IPS DF 19.7 (cell line): ENCODE measurements at regions not wholly inside any gene's neighbourhood (a gene's known extent, or its start where the extent isn't known, plus 50 kb on each side); places are given as distances from the start of the nearest gene placed in this dataset.

Experiments
- DNase-seq: peaks from one replicate; pipeline ENCODE4 v3.0.0-alpha.2; 2013; ENCODE audit warnings: low read depth, low spot score

DNA sequence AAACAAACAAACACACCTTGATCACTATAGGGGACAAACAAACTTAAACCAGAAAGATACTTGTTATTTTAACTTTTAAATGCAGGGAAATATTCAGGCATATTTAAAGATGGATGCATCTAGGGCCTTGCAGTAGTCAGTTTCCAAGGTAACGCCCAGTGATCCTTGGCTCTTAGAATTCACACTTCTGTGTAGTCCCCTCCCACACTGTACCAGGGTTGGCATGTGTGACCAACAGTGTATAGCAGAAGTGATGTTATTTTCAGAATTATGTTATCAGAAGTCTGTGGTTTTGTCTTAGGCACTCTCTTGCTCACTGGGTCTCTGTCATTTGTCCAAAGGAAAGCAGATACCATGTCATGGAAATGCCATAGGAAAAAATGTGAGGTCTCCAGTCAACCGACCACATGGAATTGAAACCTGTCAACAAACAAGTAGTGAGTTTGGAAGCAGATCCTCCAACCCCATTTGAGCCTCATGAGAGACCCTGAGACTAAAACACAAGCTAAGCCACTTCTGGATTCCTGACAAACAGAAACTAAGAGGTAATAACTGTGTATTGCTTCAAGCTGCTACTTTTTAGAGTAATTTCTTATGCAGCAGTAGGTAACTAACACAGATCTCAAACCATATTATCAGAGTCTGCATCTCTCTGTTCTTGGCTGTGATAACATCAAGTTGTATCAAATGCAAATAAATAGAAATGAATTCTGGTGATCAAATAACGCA lies 670.3 kb downstream of the KCTD8 start:
- no peak for DNase-seq

DNA sequence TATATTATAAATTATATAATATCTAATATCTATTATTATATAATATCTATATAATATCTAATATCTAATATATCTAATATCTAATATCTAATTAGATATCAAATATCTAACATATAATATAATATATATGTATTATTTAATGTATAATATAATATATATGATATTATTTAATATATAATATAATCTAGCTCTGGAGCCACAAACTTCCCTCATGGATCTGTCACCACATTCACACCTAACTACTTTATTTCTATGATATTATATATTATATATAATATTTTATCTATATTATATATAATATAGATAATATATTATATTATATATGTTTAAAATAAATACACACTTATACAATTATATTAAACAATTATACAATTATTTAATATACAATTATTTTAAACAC lies 667.5 kb downstream of the KCTD8 start:
- no peak for DNase-seq

DNA sequence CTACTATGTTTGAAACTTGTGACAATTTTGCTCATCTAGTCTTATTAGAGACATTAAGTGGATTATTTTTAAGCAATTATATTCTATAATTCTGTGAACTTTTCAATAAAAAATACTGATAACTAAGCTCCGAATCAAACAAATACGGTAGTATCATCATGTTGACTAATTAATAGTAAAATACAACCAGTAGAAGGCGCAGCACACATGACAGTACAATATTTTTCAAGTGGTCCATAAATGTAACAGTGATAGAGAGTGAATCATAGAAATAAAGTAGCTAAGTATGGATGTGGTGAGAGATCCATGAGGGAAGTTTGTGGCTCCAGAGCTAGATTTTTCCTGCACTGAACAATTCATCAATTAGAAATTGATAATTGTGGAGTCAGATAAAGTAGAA lies 666.2 kb downstream of the KCTD8 start:
- DNase-seq: no peak

DNA sequence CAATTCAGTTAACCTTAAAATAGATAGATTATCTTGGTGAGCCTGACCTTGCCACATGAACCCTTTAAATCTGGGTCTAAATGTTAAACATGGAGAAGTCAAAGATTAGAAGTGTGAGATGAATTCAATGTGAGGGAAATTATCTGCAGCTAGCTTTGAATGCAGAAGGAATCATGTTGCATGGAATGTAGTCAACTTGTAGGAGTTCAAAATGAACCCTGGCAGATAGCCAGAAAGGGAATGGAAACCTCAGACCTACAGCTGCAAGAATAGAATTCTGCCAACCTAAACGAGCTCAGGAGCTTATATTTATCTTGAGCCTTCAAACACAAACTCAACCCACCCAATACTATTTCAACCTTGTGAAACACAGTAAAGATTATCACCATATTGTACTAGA lies 632.5 kb downstream of the KCTD8 start:
- no peak for DNase-seq

DNA sequence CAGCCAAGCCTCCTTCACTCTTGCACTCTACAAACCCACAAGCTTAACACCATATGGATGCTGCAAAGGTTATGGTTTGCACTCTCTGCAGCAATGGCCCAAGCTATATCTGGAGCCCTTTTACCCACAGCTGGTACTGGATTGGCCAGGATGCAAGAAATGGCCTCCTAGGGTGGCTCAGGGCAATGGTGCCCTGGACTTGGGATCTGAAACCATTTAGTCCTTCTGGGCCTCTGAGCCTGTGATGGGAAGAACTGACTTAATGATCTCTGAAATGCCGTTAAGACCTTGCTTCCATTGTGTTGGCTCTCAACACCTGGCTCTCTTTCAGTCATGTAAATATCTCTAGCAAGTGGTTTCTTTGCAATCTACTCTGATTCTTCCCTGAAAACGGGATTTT lies 626.0 kb downstream of the KCTD8 start:
- no peak for DNase-seq

DNA sequence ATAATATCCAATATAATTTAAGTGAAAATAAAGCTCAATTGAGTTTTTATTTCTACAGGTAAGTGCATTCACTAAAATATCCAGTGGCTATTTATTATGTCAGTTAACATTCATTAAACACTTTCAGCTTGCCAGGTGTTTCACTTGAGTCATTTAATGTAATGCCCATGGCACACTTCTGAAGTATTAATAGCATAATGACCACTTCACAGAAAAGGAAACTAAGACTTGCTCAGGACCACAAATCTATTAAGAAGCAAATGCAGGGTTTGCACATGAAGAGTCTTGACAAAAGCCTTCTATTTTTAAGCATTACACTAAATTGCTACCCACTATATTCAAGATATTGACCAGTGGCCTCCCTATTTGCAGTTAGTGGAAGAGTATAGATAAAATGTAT lies 612.7 kb downstream of the KCTD8 start:
- no peak for DNase-seq

DNA sequence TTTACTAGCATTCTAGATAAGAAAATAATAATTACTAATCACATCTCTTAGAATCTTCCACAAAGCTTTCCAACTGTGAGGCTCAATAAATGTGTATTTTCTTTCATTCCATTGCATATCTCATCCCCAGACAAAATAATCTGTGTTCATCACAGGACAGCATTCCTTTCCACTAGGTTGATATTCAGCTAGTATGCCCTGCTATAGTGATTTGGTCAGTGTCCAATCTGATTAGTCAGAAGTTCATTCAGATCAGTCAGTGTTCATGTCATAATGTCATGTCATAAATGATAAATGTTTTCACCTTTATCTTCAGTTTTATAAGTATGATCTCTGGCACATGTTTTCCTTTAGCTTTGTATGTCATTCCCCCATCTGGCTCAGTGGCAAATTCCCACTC lies 611.4 kb downstream of the KCTD8 start:
- DNase-seq: no peak

DNA sequence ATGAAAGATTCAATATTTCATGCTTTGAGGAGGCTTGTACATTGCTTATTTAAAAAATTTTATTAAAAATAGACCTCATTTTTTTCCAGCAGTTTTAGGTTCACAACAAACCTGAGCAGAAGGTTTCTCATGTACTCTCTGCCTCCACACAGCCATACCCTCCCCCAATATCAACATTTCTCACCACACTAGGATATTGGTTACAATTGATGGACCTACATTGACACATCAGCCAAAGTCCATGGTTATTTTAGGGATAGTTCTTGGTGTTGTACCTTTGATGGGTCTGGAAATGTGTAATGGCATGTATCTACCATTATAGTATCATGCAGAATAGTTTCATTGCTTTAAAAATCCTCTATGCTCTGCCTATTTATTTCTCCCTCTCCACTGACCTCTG lies 611.0 kb downstream of the KCTD8 start:
- no peak for DNase-seq

DNA sequence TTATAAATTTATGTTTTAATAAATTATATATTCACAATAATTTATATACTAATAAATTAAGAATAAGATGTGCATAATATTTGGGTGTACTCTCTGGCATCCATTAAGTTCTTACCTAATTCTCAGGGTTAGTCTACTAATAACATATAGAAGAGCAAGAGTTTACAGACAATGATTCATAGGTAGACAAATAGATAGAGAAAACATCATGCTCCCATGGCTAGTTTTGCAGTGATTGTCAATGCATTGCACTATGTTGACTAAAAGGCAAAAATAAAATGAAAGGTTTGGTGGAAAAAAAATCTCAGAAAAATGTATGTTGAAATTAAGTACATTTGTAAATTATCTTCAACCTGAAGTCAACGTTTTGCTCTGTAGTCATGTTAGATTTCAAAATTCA lies 606.0 kb downstream of the KCTD8 start:
- DNase-seq: no peak

DNA sequence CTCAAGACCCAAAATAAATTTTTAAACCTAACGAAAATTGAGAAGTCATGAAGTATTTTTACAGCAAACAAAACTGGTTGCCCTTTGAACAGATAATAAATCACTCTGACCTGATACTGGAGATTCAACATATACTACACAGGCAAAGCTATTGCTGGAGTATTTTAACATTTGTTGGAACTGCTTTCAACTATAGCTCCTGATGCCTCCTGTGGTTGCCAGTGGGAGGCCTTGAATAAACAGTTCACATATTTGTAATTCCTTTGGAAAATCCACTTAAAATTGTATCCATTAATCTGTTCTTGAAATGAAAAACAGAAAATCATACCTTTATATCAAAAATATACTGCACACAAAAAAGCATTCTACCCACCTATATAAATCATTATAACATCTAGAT lies 605.1 kb downstream of the KCTD8 start:
- no peak for DNase-seq

DNA sequence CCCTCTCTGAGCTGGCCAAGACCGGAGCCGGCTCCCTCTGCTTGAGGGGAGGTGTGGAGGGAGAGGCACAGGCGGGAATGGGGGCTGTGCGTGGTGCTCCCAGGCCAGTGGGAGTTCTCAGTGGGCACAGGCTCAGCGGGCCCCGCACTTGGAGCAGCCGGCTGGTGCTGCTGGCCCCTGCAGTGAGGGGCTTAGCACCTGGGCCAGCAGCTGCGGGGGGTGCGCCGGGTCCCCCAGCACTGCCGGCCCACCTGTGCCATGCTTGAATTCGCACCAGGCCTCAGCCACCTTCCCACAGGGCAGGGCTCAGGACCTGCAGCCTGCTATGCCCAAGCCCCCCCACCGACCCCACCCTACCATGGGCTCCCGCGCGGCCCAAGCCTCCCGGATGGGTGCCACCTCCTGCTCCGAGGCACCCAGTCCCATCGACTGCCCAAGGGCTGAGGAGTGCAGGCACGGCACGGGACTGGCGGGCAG lies 602.5 kb downstream of the KCTD8 start:
- DNase-seq: no peak

DNA sequence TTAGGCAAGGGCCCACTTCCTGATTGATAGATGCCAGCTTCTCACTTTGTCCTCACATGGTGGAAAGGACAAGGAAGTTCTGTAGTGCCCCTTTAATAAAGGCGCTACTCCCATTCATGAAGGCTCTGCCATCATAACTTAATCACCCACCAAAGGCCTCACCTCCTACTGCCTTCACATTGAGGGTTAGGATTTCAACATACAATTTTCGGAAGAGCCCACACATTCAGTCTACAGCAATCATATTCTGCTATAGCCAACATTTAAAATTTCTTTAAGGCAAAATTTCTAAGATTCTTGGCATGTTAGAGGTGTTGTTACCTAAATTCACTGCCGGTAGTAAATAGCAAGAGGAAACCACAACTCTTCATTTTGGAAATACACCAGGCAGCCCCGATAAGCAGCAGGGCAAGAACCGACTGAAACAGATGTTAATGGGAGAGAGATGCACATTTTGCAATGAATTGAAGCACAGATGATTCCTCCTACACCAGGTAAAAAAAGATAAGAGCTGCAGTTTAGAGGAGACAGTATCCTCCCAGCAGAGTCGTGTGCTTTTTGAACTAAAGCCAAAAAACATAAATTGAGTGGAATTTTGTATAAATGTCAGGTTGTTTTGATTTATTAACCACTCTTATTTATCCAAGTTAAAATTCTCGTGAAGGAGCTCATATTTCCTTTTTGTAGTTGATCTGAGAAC lies 594.9 kb downstream of the KCTD8 start:
- no peak for DNase-seq

DNA sequence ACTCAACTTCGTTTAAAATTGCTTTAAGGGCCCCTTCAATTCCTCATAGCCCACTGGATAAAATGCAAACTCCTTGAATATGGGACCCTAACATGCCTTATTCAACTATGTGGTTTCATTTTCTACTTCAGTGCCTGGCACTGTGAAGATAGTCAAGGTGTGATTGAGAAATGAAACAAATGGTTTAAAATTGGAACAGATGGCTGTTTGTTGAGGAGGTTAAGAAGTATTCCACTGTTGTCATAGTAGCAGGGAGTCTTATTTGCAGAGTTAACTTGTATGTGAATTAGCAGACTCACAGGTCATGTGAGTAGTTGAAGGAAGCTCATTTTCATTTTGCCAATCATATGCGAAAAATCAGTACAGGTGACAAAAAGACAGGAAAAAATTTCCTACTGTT lies 593.3 kb downstream of the KCTD8 start:
- DNase-seq: no peak

DNA sequence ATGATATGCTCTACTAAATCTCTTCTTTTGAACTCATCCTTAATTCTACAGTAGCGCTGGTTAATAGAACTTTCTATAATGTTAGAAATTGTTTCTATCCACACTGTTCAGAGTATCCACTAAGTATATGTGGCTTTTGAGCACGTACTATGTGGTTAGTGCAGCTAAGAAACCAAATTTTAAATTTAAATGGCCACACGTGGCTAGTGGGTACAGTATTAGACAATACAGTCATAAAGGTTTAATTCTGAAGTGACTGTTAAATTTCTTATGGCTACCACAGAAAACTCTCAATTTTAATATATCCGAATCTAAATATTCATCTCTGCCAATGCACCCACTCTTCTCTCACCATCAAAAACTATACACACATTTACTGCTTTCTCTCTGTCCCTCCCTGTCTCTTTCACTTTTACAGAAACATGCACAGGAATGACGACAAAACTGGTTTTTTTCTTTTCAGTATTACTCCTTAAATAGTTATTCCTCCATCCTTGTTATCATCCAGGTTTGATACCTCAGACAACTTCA lies 583.9 kb downstream of the KCTD8 start:
- no peak for DNase-seq

DNA sequence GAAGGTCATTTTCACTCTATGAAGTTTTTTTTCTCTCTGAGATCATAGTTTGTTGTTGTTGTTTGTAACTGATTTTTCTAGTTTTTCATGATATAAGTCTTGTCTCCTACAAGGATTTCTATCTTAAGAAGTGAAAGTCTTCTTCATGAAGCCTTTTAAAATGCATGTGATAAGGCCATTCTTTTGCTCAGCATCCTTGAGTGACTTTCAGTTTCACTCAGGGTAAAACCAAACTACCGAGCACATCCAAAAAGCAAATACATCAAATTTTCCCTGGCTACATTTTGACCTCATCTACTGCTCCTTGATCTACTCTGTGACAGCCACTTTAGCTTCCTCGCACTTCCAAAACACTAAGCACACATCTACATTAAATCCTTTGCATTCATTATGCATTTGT lies 580.7 kb downstream of the KCTD8 start:
- DNase-seq: no peak

DNA sequence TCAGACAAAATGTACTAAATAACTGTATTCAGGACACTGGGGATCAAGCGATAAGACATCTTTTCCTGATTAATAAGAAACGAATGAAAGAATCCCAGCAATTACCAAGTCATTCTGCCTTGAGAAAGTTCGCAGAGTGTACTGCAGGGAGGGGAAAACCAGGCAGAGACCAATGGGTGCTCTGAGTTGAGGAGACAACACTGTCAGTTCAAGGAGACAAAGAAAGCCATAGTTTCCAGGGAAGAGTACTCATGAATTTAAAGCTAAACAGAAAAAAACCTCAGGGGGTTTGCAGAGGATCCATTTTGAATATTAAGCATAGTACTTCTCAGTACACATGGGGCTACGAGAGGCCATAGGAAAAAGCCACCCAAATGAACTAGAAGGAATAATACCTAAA lies 573.0 kb downstream of the KCTD8 start:
- no peak for DNase-seq

DNA sequence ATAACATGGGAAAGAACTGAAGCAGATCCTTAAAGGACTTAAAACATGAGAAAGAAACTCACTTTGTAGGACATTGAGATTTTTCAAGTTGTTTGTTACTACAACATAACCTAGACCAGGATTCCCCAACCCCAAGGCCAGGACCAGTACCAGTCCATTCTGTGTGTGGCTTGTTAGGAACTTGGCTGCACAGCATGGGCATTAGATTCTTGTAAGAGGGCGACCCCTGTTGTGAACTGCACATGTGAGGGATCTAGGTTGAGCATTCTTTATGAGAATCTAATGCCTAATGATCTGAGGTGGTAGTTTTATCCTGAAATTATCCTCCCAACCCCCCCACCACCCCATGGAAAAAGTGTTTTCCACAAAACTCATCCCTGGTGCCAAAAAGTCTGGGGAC lies 566.1 kb downstream of the KCTD8 start:
- no peak for DNase-seq

DNA sequence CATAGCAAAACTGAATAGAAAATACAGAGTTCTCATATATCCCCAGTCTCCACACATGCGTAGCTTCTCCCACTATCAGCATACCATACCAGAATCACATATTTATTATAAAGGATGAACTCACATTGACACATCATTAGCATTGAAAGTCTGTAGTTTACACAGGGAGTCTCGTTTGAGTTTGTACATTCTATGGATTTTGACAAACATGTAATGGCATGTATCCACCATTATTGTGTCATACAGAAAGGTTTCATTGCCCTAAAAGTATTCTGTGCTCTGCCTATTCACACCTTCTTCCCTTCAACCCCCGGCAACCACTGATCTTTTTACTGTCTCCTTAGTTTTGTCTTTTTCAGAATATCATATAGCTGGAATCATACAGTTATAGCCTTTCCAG lies 562.4 kb downstream of the KCTD8 start:
- DNase-seq: no peak

DNA sequence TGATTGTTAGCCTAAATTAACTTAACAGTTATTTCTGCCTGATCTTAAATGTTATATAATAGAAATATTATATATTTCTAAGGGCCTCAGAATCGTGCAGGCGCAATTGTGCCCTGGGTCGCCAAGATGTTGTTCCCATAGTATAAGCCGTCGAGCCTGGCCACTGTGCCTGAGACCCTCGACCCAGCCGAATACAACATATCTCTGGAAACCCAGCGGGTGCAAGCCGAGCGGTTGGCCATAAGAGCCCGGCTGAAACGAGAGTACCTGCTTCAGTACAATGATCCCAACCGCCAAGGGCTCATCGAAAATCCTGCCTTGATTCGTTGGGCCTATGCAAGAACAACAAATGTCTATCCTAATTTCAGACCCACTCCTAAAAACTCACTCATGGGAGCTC lies 549.8 kb downstream of the KCTD8 start:
- DNase-seq: no peak

DNA sequence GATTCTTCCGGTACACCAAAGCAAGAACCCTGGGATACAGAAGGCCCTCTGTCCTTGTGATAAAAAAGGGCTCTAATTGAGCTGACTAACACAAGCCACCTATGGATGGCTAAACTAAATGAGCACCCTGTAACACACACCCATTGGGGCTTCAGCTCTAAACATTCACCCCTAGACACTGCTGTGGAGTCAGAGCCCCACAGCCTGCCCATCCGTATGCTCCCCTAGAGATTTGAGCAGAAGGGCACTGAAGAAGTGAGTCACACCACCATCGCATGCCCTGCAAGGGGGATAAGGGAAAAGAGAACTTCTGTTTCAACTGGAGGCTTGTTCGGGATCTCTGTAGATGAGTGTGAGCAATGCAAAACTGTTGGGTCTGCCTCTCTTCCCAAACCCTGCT lies 545.2 kb downstream of the KCTD8 start:
- no peak for DNase-seq

DNA sequence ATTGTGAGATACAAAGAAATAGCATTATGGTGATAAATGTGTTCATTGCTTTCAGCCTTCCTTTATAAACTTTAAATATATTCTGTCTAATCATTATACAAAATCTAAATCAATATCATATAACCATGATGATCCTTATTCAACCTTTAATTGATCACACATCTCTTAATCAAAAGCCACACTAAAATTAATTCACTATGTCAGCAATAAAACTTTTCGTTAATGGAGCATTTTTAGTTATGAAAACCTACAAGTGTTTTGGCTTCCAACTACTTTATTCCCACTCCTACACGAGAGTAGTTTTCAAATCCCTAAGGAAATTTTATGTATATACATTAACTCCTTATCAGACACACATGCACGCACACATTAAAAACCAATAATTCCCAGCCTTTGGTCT lies 530.2 kb downstream of the KCTD8 start:
- no peak for DNase-seq

DNA sequence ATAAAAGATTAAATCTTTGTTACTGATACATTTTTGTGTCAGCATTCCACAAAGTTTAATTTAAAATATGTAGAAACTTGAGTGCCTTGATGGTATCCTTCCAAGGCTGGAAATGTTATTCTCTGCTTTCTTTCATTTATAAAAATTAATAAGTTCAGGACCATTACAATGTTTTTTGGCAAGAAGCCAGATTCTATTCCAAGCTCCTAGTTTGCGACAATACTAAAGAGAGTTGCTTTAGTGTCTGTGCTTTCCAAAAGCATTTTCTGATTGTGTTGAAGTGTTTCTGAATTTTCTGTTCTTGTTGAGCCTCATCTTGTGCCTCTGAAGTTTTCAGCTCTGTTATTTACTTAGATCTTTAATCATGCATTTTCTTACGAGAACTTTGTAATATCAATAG lies 516.2 kb downstream of the KCTD8 start:
- DNase-seq: no peak

DNA sequence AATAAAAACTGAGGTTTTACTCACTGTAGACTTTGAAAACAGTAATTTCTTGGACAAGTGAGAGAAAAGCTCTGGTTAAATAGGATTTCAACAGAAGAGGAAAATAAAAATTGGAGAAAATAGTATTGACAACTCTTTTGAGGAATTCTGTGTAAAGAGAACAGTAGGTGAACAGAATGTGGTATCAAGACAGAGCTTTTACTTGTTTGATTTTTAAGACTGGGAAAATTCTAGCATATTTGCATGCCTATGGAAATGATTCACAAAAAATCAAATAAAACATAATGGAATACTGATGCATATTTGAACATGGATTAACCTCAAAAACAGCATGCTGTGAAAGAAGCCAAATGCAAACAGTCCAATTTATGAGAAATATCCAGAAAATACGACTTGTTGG lies 504.6 kb downstream of the KCTD8 start:
- DNase-seq: no peak
